Urinary bladder (tissue), 3 donors: ENCODE measurements at regions not wholly inside any gene's neighbourhood (a gene's known extent, or its start where the extent isn't known, plus 50 kb on each side); places are given as distances from the start of the nearest gene placed in this dataset.

Experiments
- DNase-seq: peaks from one replicate; pipeline ENCODE4 v3.0.0-alpha.2; 2015; ENCODE audit errors: extremely low spot score
- H3K27ac ChIP-seq: one replicate; pipeline ENCODE4 v1.5.1; 2013; ENCODE audit warnings: low read depth, mild to moderate bottlenecking, moderate library complexity
- H3K36me3 ChIP-seq: one replicate; pipeline ENCODE4 v1.6.1; 2013; ENCODE audit warnings: mild to moderate bottlenecking, moderate library complexity; ENCODE audit not compliant: insufficient read depth
- H3K4me1 ChIP-seq: one replicate; pipeline ENCODE4 v1.6.1; 2013; ENCODE audit warnings: mild to moderate bottlenecking, moderate library complexity; ENCODE audit not compliant: insufficient read depth
- H3K4me3 ChIP-seq: one replicate; pipeline ENCODE4 v1.5.1; 2013; ENCODE audit warnings: low read depth, low read length
- WGBS: extraction: QIAGEN DNeasy Blood & Tissue Kit; methylation state at CpG from one replicate; pipeline ENCODE4 v1.1.7; 2013; 5-methylcytosine and 5-hydroxymethylcytosine counted together
- donor health status: healthy with polysubstance abuse.
- donor health status: healthy.

DNA sequence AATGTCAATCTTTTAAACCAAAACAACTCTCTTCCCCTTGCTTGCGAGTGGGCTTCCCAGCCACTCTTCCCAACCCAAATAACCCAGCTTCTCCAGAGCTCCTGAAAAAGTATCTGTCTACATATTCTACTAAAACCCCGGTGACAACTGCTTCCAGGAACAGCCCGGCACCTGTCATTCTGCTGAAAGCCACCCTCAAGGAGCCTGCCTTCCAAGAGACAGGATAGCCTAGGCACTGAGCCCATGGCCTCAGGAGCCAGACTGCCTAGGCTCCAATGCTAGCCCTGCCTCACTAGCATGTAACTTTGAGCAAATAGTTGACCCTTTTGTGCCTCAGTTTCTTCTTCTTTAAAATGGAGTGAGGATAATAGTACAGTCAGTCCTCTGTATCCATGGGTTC is 459.8 kb downstream of the SOX6 start:
- Histone ChIP-seq H3K4me3 (no peak overlapping the region), H3K4me1 (no peaks in the 10 kb centered on the region), H3K36me3 (no peaks in the 10 kb centered on the region), H3K27ac (no peak overlapping the region)
- DNase-seq, result no peak
- WGBS, result 95% methylated on average over 3 of the region's 3 CpGs

DNA sequence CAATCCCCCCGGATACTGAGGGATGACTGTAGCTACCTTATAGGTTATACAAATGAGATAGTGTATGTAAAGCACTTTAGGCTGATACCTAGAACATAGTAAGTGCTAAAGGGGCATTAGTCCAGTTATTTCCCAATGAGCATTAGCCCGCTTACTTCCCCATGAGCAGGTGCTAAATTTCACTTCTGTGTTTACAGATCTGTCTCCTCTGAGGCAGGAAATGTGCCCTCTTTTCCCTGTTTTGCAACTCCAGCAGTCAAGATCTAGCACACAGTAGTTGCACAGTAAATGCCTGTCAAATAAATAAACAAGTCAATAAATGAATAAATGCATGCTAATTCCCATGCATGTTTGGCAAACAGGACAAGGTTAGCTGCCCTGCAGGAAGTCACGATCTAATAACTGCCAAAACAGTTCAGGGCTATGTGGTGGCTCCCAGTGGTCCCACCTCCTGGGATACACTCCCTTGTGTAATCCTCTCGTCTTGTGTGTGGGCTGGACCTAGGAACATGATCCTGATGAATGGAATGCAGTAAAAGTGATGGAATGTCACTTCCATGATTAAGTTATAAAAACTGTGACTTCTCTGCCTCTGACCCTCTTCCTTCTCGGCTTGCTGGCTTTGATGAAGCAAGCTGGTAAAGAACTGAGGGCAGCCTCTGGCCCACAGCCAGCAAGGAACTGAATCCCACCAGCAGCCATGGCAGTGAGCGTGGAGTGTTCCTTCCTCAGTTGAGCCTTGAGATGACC is 459.0 kb downstream of the SOX6 start:
- DNase-seq, result no peak
- Histone ChIP-seq H3K27ac (no peak overlapping the region), H3K4me1 (no peaks in the 10 kb centered on the region), H3K4me3 (no peak overlapping the region), H3K36me3 (no peaks in the 10 kb centered on the region)
- 62% methylated on average over 6 of the region's 6 CpGs for WGBS

DNA sequence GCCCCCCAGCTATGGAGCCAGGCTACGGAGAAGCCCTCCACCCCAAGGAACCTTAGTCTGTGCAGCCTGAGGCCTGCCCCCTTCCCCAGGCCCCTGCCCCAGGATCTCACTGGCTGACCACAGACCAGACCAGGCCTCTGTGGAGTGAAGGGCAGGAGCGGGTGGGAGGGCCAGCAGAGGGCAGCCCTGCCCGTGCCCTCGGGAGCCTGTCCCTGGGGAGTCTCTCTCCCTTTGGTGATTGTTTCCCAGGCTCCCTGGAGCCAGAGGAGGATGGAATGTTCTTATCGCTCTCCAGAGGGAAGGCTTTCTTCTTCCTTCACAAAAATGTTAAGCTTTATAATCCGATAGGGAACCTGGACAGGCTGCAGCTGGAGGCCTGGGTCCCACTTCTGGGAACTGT is 455.3 kb downstream of the SOX6 start:
- Histone ChIP-seq H3K36me3 (no peaks in the 10 kb centered on the region), H3K4me1 (no peaks in the 10 kb centered on the region), H3K4me3 (no peak overlapping the region), H3K27ac (no peak overlapping the region)
- no peak for DNase-seq
- 52% methylated on average over 6 of the region's 6 CpGs for WGBS

DNA sequence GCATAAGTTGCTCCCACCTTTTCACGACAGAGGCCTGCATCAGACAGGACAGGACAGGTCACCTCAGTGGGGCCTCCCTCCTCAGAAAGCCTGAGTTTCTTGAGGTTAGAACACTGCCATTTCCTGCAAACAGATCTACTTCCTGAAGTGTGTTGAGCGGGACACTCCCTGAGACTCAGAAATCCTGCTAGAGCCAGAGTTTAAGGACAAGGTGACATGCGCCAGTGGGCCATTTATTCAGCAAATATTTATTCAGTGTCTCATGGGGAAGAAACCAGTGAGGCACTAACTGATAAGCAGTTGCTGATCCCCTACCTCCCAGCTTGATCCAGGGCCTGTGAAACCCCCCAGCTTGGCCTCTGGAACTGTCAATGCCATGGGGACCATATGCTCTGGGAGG is 454.6 kb downstream of the SOX6 start:
- DNase-seq, result no peak
- Histone ChIP-seq H3K4me1 (no peaks in the 10 kb centered on the region), H3K4me3 (no peak overlapping the region), H3K36me3 (no peaks in the 10 kb centered on the region), H3K27ac (no peak overlapping the region)
- 86% methylated on average over 3 of the region's 3 CpGs for WGBS

DNA sequence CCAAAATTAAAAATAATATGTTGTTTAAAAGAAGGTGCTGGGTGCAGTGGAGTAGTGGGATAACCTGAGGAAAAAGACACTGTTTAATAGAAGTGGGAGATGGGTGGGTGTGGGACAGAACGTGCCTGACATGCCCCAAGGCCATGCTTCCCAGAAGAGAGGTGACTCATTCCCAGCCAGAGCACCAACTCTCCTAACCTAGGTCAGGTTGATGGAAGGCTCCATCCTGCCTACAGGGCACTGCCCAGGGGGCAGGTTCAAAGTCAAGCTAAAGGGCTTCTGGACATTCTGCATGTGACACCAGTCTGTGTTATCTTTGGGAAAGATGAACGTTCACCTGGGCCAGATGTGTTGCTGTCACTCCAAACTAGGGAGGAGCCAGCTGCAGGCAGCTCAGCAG is 453.1 kb downstream of the SOX6 start:
- no peak for DNase-seq
- Histone ChIP-seq H3K4me1 (no peaks in the 10 kb centered on the region), H3K27ac (no peak overlapping the region), H3K36me3 (no peaks in the 10 kb centered on the region), H3K4me3 (no peak overlapping the region)
- WGBS, result 85% methylated on average over 2 of the region's 2 CpGs

DNA sequence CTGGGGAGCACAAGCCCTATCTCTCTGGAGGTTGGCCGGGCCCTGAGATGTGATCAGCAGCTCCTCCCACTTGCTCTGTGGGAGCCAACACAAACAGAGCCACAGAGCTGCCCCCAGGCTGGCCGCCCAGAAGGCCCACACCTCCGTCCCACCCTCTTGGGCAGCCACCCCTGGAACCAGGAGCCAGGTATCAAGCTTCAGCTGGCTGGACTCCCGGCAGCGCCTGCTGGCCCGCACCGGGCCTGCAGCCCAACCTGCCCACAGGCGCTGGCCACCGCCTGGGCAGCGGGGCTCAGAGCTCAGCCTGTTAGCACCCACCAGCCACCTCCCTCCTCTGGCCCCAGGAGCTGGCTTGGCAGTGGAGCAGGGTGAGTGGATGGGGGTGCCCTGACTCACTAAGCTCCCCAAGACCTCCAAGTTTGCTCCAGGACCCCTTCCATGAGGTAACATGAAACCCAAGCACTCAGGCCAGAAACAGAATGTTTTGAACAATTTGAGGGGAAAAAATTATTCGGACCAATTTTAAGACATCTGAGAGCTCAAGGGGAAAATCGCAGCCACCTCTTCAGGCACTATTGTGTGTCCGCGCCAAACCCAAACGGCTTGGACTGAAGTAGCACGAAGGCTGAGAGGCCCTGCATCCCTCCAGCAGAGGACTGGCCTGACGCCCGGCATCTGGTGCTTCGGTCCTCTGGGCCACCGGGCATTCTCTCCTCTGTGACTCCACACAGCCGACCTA is 450.8 kb downstream of the SOX6 start:
- no peaks in the 10 kb centered on the region for H3K36me3 ChIP-seq
- DNase-seq, result no peak
- no peak overlapping the region for H3K4me3 ChIP-seq
- H3K4me1 ChIP-seq, result no peaks in the 10 kb centered on the region
- 93% methylated on average over 21 of the region's 21 CpGs for WGBS
- H3K27ac ChIP-seq, result no peak overlapping the region

DNA sequence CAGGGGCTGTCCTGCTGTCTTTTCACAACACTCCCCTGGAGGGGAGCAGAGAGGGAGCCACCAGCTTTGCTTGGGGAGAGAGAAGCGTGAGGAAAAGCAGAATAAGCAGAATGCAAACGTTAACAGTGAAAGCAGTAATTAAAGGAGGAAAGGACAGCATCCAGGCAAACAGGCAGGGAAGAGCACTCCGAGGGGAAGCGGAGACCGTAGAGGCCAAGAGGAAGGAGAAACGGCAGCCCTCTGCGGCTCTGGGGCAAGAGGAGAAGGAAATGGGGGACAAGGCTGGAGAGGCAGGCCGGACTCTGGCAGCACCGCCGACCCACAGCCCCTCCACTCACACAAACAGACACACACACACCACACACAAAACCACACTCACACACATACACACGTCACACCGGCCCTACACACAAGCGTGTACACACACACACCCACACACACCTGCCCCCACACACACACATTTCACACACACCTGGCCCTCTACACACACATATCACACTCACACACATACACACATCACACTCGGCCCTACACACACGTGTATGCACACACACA is 449.8 kb downstream of the SOX6 start:
- no peak overlapping the region for H3K4me3 ChIP-seq

DNA sequence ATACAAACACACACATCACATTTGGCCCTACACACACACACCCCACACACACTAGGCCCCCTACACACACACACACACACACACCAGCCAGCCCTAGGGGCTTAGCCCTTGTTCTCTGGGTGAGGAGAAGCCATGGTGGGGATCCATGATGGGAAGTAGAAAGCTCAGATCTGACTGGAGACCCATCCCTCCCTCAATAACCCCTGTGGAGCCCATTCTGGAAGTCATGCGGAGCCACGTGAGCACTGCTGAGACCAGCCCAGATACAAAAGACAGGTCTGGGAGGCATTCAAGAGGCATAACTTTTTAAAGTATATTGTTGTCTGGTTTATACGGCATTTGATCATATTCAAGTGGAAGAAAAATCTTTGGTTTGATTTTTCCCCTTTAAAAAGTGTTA is 448.5 kb downstream of the SOX6 start:
- no peaks in the 10 kb centered on the region for H3K36me3 ChIP-seq
- no peak for DNase-seq
- H3K27ac ChIP-seq, result no peak overlapping the region
- WGBS, result 98% methylated on average over 3 of the region's 3 CpGs
- H3K4me3 ChIP-seq, result no peak overlapping the region
- H3K4me1 ChIP-seq, result no peaks in the 10 kb centered on the region

More for the DNA sequence above, 449.8 kb downstream of the SOX6 start:
- no peak for DNase-seq
- 92% methylated on average over 15 of the region's 15 CpGs for WGBS
- Histone ChIP-seq H3K36me3 (no peaks in the 10 kb centered on the region), H3K27ac (no peak overlapping the region), H3K4me1 (no peaks in the 10 kb centered on the region)

DNA sequence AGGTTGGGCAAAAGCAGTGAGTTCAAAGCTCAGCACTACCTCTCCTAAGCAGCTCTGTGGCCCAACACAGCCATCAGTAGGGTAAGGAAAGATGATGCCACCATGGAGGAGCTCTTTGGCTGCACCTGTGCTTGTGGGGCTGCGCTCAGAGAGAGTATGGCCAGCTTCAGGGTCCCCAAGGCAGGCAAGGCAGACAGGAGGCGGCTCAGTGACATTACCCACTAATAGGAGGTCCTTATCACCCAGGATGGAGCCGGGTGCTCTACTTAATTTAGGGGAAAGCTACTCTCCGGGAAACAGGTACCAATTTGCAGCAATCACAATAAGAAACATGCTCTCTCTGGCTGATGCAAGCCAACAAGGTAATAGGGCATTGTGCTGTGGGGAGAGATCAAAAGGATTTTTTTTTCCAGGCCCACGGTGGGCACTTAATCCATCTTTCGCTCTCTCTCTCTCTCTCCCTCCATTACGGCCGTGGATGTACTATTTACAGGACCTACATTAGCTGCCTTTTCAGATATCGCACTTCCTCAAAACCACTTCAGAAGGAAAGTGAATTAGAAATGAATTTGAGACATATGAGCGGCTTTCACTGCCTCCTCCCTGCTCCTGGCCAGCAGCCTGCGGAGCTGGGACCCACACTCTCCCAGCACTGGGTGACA is 446.3 kb downstream of the SOX6 start:
- no peak overlapping the region for H3K27ac ChIP-seq
- H3K36me3 ChIP-seq, result no peaks in the 10 kb centered on the region
- H3K4me3 ChIP-seq, result no peak overlapping the region
- no peaks in the 10 kb centered on the region for H3K4me1 ChIP-seq
- DNase-seq, result no peak
- WGBS, result 89% methylated on average over 11 of the region's 11 CpGs

DNA sequence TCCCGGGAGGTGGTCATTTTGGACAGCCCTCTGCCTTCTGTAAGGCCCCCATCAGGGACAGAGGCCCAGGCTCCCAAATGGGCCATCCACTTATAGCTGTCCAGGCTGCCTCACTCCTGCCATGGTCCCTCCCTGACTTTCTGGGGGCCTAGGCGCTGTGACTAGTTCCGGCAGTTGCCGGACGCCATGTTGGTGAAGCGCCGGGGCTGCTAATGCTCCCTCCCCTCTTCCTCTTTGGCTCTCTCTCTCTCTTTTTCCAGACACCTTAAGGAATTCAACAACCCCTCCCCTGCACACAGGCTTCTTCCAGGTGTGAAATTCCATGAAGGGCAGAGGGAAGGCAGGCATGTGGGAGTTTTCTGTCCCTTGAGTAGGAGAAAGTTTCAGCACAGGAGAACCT is 445.6 kb downstream of the SOX6 start:
- Histone ChIP-seq H3K4me3 (no peak overlapping the region), H3K4me1 (no peaks in the 10 kb centered on the region), H3K36me3 (no peaks in the 10 kb centered on the region), H3K27ac (no peak overlapping the region)
- WGBS, result 97% methylated on average over 7 of the region's 7 CpGs
- no peak for DNase-seq

DNA sequence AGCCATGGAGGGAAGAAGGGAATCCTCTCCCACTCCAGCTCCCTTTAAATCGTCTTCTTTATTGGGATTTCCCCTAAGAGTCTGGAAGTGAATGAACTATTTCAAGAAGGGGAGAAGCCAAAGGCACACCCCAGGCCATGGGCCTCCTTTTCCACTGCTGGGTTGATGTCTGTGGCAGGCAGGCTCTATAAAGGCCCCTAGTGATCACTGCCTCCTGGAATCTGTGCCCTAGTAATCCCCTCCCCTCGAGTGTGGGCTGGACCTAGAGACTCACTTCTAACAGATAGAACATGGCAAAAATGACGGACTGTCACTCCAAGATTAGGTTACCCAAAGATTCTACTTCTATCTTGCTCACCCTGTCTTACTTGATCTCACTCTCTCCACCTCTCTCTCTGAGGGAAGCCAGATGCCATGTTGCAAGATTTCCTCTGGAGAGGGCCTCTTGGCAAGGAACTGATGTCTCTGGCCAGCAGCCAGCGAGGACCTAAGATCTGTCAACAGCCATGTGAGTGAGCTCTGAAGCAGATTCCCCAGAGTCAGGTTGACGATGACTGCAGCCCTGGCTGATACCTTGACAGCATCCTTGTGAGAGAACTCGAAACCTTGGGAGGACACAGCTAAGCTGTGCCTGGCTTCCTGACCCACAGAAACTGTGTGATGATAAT is 444.8 kb downstream of the SOX6 start:
- no peak for DNase-seq
- Histone ChIP-seq H3K4me1 (no peaks in the 10 kb centered on the region), H3K27ac (no peak overlapping the region), H3K36me3 (no peaks in the 10 kb centered on the region), H3K4me3 (no peak overlapping the region)
- WGBS, result 48% methylated on average over 6 of the region's 6 CpGs

DNA sequence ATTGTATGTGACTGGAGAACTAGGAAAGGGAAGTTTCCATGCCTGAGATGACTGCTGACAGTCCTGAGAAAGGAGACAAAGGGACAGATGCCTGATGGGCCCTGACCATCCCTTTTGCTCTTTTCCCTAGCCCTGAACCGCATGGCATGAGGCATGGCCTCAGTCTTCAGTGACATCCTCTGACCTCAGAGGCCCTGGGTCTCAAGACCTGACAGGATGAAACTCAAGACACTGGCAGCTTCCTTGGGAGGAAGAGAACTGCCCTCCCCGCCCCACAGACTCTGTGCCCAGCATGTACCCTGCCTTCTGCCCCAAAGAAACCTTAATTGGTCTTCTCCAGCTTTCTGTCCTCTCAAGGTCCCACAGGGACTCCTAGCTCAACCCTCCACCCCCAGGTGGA is 444.1 kb downstream of the SOX6 start:
- WGBS, result 100% methylated on average over 2 of the region's 2 CpGs
- H3K27ac ChIP-seq, result no peak overlapping the region
- no peak overlapping the region for H3K4me3 ChIP-seq
- H3K4me1 ChIP-seq, result no peaks in the 10 kb centered on the region
- DNase-seq, result no peak
- no peaks in the 10 kb centered on the region for H3K36me3 ChIP-seq

DNA sequence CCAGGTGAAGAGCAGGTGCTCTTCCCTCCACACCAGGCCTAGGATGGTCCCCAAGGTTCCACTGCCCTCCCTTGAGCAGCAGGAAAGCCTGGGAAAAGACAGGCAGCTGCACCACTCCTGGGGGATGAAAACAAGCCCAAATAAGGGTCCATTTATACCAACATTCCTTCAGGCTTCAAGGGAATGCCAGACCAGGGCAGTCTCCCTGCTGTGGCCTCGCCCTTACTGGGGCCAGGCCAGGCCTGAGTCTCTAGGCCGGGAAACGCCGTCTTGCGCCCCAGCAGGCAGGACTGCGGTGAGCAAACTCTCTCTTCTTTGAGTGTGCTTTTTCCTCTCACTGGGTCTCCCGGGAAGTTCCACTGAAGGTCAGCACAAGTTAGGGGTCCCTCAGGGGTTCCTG is 443.5 kb downstream of the SOX6 start:
- Histone ChIP-seq H3K36me3 (no peaks in the 10 kb centered on the region), H3K4me3 (no peak overlapping the region), H3K27ac (no peak overlapping the region), H3K4me1 (no peaks in the 10 kb centered on the region)
- DNase-seq, result no peak
- WGBS, result 80% methylated on average over 7 of the region's 7 CpGs
